Keratinocyte (primary cell): ENCODE measurements at regions not wholly inside any gene's neighbourhood (a gene's known extent, or its start where the extent isn't known, plus 50 kb on each side); places are given as distances from the start of the nearest gene placed in this dataset.

Source experiments
- DNase-seq: peaks from one replicate; pipeline ENCODE4 v3.0.0-alpha.2; 2011; ENCODE audit warnings: low read depth, missing footprints, low spot score
- FAIRE-seq: peaks from 2 replicates; lab custom pipeline; 2011; peaks lifted over from hg19 to GRCh38; lab: Jason Lieb, UNC
- H2AFZ ChIP-seq: 2 replicates; pipeline ENCODE4 v1.6.0; 2012; ENCODE audit warnings: low read length, control low read depth, inconsistent platforms; ENCODE audit not compliant: control insufficient read depth
- H3K27ac ChIP-seq: 2 replicates; pipeline ENCODE4 v1.5.1; 2011; ENCODE audit warnings: low read length; ENCODE audit not compliant: control insufficient read depth, insufficient read depth
- H3K27me3 ChIP-seq: 3 replicates; pipeline ENCODE4 v1.6.0; 2011; ENCODE audit warnings: low read length; ENCODE audit not compliant: control insufficient read depth, insufficient read depth; ENCODE audit errors: extremely low read depth
- H3K36me3 ChIP-seq, 2 experiments: 2 replicates in 1 of 2; 3 replicates in 1 of 2; pipeline ENCODE4 v1.5.1; 2011; ENCODE audit warnings: low read length in 2 of 2, mild to moderate bottlenecking in 1 of 2; ENCODE audit not compliant: control insufficient read depth in 2 of 2, insufficient read depth in 2 of 2; ENCODE audit errors: extremely low read depth in 1 of 2
- H3K4me1 ChIP-seq: 3 replicates; pipeline ENCODE4 v1.5.1; 2011; ENCODE audit warnings: low read length; ENCODE audit not compliant: control insufficient read depth, insufficient read depth; ENCODE audit errors: extremely low read depth
- H3K4me2 ChIP-seq: 3 replicates; pipeline ENCODE4 v1.6.0; 2011; ENCODE audit warnings: low read depth, low read length; ENCODE audit not compliant: control insufficient read depth, insufficient read depth; ENCODE audit errors: extremely low read depth
- H3K4me3 ChIP-seq, 3 experiments: fragments of 200-600 bp in 1 of 3; sonication (generic) in 1 of 3; 2 replicates in 2 of 3; 3 replicates in 1 of 3; pipeline ENCODE4 v1.5.1; 2011 to 2016; ENCODE audit warnings: low read length in 3 of 3, mild to moderate bottlenecking in 3 of 3, control low read depth in 2 of 3, inconsistent platforms in 1 of 3, low read depth in 1 of 3, mixed read lengths in 1 of 3, mixed run types in 1 of 3, moderate library complexity in 1 of 3; ENCODE audit not compliant: control insufficient read depth in 2 of 3, insufficient read depth in 2 of 3; ENCODE audit errors: extremely low read depth in 1 of 3
- H3K79me2 ChIP-seq: 2 replicates; pipeline ENCODE4 v1.6.0; 2012; ENCODE audit warnings: low read length; ENCODE audit not compliant: control insufficient read depth, insufficient read depth
- H3K9ac ChIP-seq: 3 replicates; pipeline ENCODE4 v1.6.0; 2011; ENCODE audit warnings: low read length; ENCODE audit not compliant: control insufficient read depth, insufficient read depth; ENCODE audit errors: extremely low read depth
- H3K9me1 ChIP-seq: 3 replicates; pipeline ENCODE4 v1.6.0; 2011; ENCODE audit warnings: low read length; ENCODE audit not compliant: control insufficient read depth, insufficient read depth; ENCODE audit errors: extremely low read depth
- H3K9me3 ChIP-seq: 2 replicates; pipeline ENCODE4 v1.5.1; 2012; ENCODE audit warnings: low read depth, low read length; ENCODE audit not compliant: control insufficient read depth
- H4K20me1 ChIP-seq: 3 replicates; pipeline ENCODE4 v1.6.0; 2011; ENCODE audit warnings: low read length; ENCODE audit not compliant: control insufficient read depth, insufficient read depth; ENCODE audit errors: extremely low read depth
- CTCF ChIP-seq, 3 experiments: IDR thresholded peaks in 1 of 3; conservative IDR thresholded peaks in 1 of 3; optimal IDR thresholded peaks in 1 of 3; 2 replicates in 2 of 3; 3 replicates in 1 of 3; pipeline versions ENCODE3 to v1.5.1; 2011; ENCODE audit warnings: low read length in 3 of 3, mild to moderate bottlenecking in 3 of 3, moderate library complexity in 2 of 3, control low read depth in 1 of 3, inconsistent platforms in 1 of 3; ENCODE audit not compliant: insufficient read depth in 2 of 3; ENCODE audit errors: extremely low read depth in 1 of 3
- EZH2 ChIP-seq: IDR thresholded peaks from one replicate; pipeline ENCODE4 v1.6.1; 2012; ENCODE audit warnings: inconsistent platforms, mild to moderate bottlenecking, low read length, moderate library complexity
- dilution Hi-C: fragments of 300-500 bp; cut with MboI; formaldehyde crosslinking; loops from one replicate; pipeline ENCODE4 v1.7.0; 2020; ENCODE audit warnings: low sequenced_read_pairs; ENCODE audit not compliant: extremely low pct_ligation_motif_present

GRCh38 chr5:68727931-68728330 is 365.9 kb upstream of the SLC30A5 start:
- H2AFZ ChIP-seq = no peak overlapping the region
- no peak for DNase-seq

GRCh38 chr5:68729678-68730077 is 364.1 kb upstream of the SLC30A5 start:
- Histone ChIP-seq H3K36me3 (no peaks in the 10 kb centered on the region), H3K4me2 (no peak overlapping the region), H3K79me2 (no peaks in the 10 kb centered on the region), H4K20me1 (no peaks in the 10 kb centered on the region), H3K4me1 (no peaks in the 10 kb centered on the region), H3K4me3 (no peak overlapping the region), H2AFZ (no peak overlapping the region), H3K9me3 (no peaks in the 10 kb centered on the region), H3K9ac (no peak overlapping the region), H3K9me1 (no peaks in the 10 kb centered on the region), H3K27me3 (peaks cover 4% of the 10 kb centered on the region), H3K27ac (no peak overlapping the region)
- DNase-seq (no peak), FAIRE-seq (no peak)
- TF ChIP-seq EZH2 = no peak
- TF ChIP-seq CTCF (optimal IDR thresholded peaks at IDR 0.05 in 1 of 3, IDR thresholded peaks at IDR 0.05 in 1 of 3, conservative IDR thresholded peaks at IDR 0.05 in 1 of 3; ENCODE audit: extremely low read depth in 1 of 3, insufficient read depth in 2 of 3, low read length in 3 of 3) = no peak
- dilution Hi-C loops = no loop called here

More at GRCh38 chr5:68727931-68728330, 365.9 kb upstream of the SLC30A5 start:
- Histone ChIP-seq H4K20me1 (no peaks in the 10 kb centered on the region), H3K36me3 (no peaks in the 10 kb centered on the region), H3K9me1 (no peaks in the 10 kb centered on the region), H3K9ac (no peak overlapping the region), H3K4me2 (no peak overlapping the region), H3K79me2 (no peaks in the 10 kb centered on the region), H3K27ac (no peak overlapping the region), H3K4me1 (no peaks in the 10 kb centered on the region), H3K4me3 (no peak overlapping the region), H3K27me3 (peaks cover 4% of the 10 kb centered on the region), H3K9me3 (no peaks in the 10 kb centered on the region)
- no peak for FAIRE-seq
- dilution Hi-C loops = no loop called here
- no peak for TF ChIP-seq EZH2
- TF ChIP-seq CTCF (optimal IDR thresholded peaks at IDR 0.05 in 1 of 3, IDR thresholded peaks at IDR 0.05 in 1 of 3, conservative IDR thresholded peaks at IDR 0.05 in 1 of 3; ENCODE audit: extremely low read depth in 1 of 3, insufficient read depth in 2 of 3, low read length in 3 of 3) = no peak
